ENCODE measurements at regions not wholly inside any gene's neighbourhood (a gene's known extent, or its start where the extent isn't known, plus 50 kb on each side); places are given as distances from the start of the nearest gene placed in this dataset.

GRCh38 chr10:71031026-71031425 lies 142.7 kb upstream of the PCBD1 start:
- H3K4me3 ChIP-seq (ENCODE audit: low read length): no peak overlapping the region
- no peak for DNase-seq (ENCODE audit: low read depth)
- TF ChIP-seq CTCF (conservative IDR thresholded peaks at IDR 0.05; ENCODE audit: low read depth, low read length): no peak

GRCh38 chr10:71031603-71032002 lies 143.2 kb upstream of the PCBD1 start:
- no peak for DNase-seq (ENCODE audit: low read depth)
- no peak for TF ChIP-seq CTCF (conservative IDR thresholded peaks at IDR 0.05; ENCODE audit: low read depth, low read length)
- H3K4me3 ChIP-seq (ENCODE audit: low read length): no peak overlapping the region

GRCh38 chr10:71032887-71033286 lies 144.5 kb upstream of the PCBD1 start:
- H3K4me3 ChIP-seq (ENCODE audit: low read length): no peak overlapping the region
- no peak for DNase-seq (ENCODE audit: low read depth)
- TF ChIP-seq CTCF (conservative IDR thresholded peaks at IDR 0.05; ENCODE audit: low read depth, low read length): no peak

- no peak overlapping the region for H3K4me3 ChIP-seq (ENCODE audit: low read length)
- no peak for DNase-seq (ENCODE audit: low read depth)
- no peak for TF ChIP-seq CTCF (conservative IDR thresholded peaks at IDR 0.05; ENCODE audit: low read depth, low read length)
These were observed 145.1 kb upstream of the PCBD1 start for GRCh38 chr10:71033396-71033980.

- H3K4me3 ChIP-seq (ENCODE audit: low read length): no peak overlapping the region
- TF ChIP-seq CTCF (conservative IDR thresholded peaks at IDR 0.05; ENCODE audit: low read depth, low read length): no peak
- no peak for DNase-seq (ENCODE audit: low read depth)
These were observed 147.3 kb upstream of the PCBD1 start for GRCh38 chr10:71035511-71036296.

GRCh38 chr10:71036297-71036966 lies 148.1 kb upstream of the PCBD1 start:
- H3K4me3 ChIP-seq (ENCODE audit: low read length): no peak overlapping the region
- no peak for TF ChIP-seq CTCF (conservative IDR thresholded peaks at IDR 0.05; ENCODE audit: low read depth, low read length)
- no peak for DNase-seq (ENCODE audit: low read depth)

Measured in retinal pigment epithelial cell (primary cell).